Gastroesophageal sphincter (tissue), 4 donors: ENCODE measurements at regions not wholly inside any gene's neighbourhood (a gene's known extent, or its start where the extent isn't known, plus 50 kb on each side); places are given as distances from the start of the nearest gene placed in this dataset.

Source experiments
- ATAC-seq: fragments of 150-250 bp; one replicate; pipeline ENCODE4 v1.9.1; 2016; ENCODE audit warnings: mild to moderate bottlenecking, moderate library complexity
- H3K27ac ChIP-seq, 4 donors: fragments of 200-600 bp; sonication (generic) in 3 of 4; 1 replicate in 3 of 4; 2 replicates in 1 of 4; pipeline ENCODE4 v1.5.1; 2016 to 2019
- H3K27me3 ChIP-seq: fragments of 200-600 bp; sonication (generic); one replicate; pipeline ENCODE4 v1.5.1; 2019
- H3K36me3 ChIP-seq, 2 donors: fragments of 200-600 bp; sonication (generic); one replicate each; pipeline ENCODE4 v1.5.1; 2019; ENCODE audit warnings: control low read depth in 1 of 2
- H3K4me1 ChIP-seq, 3 donors: fragments of 200-600 bp; sonication (generic); 1 replicate in 2 of 3; 2 replicates in 1 of 3; pipeline ENCODE4 v1.5.1; 2016 to 2019; ENCODE audit warnings: control low read depth in 2 of 3
- H3K4me3 ChIP-seq, 2 donors: fragments of 200-600 bp; sonication (generic); one replicate each; pipeline ENCODE4 v1.5.1; 2019; ENCODE audit warnings: mild to moderate bottlenecking in 1 of 2, moderate library complexity in 1 of 2
- H3K9me3 ChIP-seq, 3 donors: fragments of 200-600 bp; sonication (generic); one replicate each; pipeline ENCODE4 v1.5.1; 2017 to 2019; ENCODE audit warnings: control low read depth in 2 of 3
- CTCF ChIP-seq, 4 experiments: fragments of 200-600 bp in 2 of 4; fragments of 450-650 bp in 2 of 4; sonication (generic) in 1 of 4; IDR thresholded peaks; one replicate each; pipeline ENCODE4 v1.5.1; 2017 to 2019; ENCODE audit warnings: antibody characterized with exemption in 4 of 4, mild to moderate bottlenecking in 2 of 4, moderate library complexity in 2 of 4
- EP300 ChIP-seq: sonication (generic); formaldehyde crosslinking; IDR thresholded peaks from one replicate; pipeline ENCODE4 v1.6.1; 2017; ENCODE audit warnings: antibody characterized with exemption, mild to moderate bottlenecking
- POLR2A ChIP-seq, 2 donors: fragments of 450-650 bp; IDR thresholded peaks; one replicate each; pipeline ENCODE4 v1.6.1; 2017; ENCODE audit warnings: antibody characterized with exemption in 2 of 2, mild to moderate bottlenecking in 2 of 2, moderate library complexity in 1 of 2
- POLR2AphosphoS5 ChIP-seq: sonication (generic); formaldehyde crosslinking; IDR thresholded peaks from one replicate; pipeline ENCODE4 v1.6.1; 2017; ENCODE audit warnings: antibody characterized with exemption
- WGBS, 2 donors: methylation state at CpG; one replicate each; pipeline ENCODE4 v1.1.5; 2018; ENCODE audit warnings: low coverage in 1 of 2; 5-methylcytosine and 5-hydroxymethylcytosine counted together

DNA sequence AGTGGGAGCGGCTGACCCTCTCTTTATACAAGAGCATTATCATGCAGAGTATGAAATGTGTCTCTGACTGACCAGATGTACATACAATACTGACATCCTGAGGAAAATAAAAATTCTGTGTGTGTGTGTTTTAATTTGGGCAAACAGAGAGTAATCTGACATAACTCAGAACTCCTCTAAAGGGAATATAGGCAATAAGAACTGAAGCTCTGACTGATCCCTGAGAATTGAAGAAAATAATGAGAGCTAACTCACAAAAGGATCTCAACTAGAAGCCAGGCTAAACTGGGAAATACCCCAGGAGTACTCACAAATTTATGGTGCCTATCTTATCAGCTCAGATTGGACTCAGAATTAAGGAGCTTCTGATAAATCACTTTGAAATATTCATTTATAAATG is 539.9 kb downstream of the OLFM4 start:
- no peaks in the 10 kb centered on the region for H3K36me3 ChIP-seq
- no peaks in the 10 kb centered on the region for H3K4me1 ChIP-seq
- no peak overlapping the region for H3K4me3 ChIP-seq
- 71% methylated on average over 1 of the region's 1 CpG; no CpG with 5 or more reads in 1 of the 2 donors for WGBS, 2 donors
- no peak for ATAC-seq
- TF ChIP-seq POLR2A (IDR thresholded peaks at IDR 0.05) = no peak
- TF ChIP-seq POLR2AphosphoS5 = no peak
- TF ChIP-seq CTCF (IDR thresholded peaks at IDR 0.05) = no peak
- no peak for TF ChIP-seq EP300
- H3K9me3 ChIP-seq = no peaks in the 10 kb centered on the region
- H3K27me3 ChIP-seq = no peaks in the 10 kb centered on the region
- H3K27ac ChIP-seq = no peak overlapping the region

- WGBS, 2 donors = 47 to 56% methylated on average over 2 of the region's 2 CpGs
- no peaks in the 10 kb centered on the region for H3K27me3 ChIP-seq
- no peaks in the 10 kb centered on the region for H3K4me1 ChIP-seq
- ATAC-seq = no peak
- H3K27ac ChIP-seq = no peak overlapping the region
- no peaks in the 10 kb centered on the region for H3K36me3 ChIP-seq
- H3K4me3 ChIP-seq = no peak overlapping the region
- no peaks in the 10 kb centered on the region for H3K9me3 ChIP-seq
- TF ChIP-seq POLR2A (IDR thresholded peaks at IDR 0.05) = no peak
- no peak for TF ChIP-seq CTCF (IDR thresholded peaks at IDR 0.05)
- TF ChIP-seq POLR2AphosphoS5 = no peak
Measured at GRCh38 chr13:53569453-53569852, 540.8 kb downstream of the OLFM4 start.

DNA sequence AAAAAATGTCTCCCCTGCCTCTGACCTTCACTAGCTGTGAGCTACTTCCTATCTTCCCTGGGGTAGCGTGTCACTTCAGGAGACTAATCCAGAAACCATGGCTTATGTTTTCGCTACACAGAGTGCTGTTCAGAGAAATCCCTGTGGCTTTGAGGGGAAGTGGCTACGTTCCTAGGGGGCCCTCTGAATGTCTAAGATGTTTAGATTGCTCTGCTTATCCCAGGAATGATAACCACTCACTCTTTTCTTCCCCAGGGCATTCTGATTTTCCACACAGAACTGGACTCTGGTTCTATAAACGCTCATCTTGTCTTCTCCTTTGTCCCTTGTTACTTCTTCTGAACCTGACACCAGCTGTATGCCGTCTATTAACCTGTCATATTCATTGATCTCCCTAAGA is 572.5 kb downstream of the OLFM4 start:
- no peak for ATAC-seq
- WGBS, 2 donors = 31 to 50% methylated on average over 5 of the region's 5 CpGs
- Histone ChIP-seq H3K4me3 (no peak overlapping the region), H3K36me3 (no peaks in the 10 kb centered on the region), H3K4me1 (no peaks in the 10 kb centered on the region), H3K27me3 (no peaks in the 10 kb centered on the region), H3K9me3 (no peaks in the 10 kb centered on the region), H3K27ac (no peak overlapping the region)
- TF ChIP-seq EP300 = no peak
- no peak for TF ChIP-seq POLR2AphosphoS5
- no peak for TF ChIP-seq POLR2A (IDR thresholded peaks at IDR 0.05)
- no peak for TF ChIP-seq CTCF (IDR thresholded peaks at IDR 0.05)

DNA sequence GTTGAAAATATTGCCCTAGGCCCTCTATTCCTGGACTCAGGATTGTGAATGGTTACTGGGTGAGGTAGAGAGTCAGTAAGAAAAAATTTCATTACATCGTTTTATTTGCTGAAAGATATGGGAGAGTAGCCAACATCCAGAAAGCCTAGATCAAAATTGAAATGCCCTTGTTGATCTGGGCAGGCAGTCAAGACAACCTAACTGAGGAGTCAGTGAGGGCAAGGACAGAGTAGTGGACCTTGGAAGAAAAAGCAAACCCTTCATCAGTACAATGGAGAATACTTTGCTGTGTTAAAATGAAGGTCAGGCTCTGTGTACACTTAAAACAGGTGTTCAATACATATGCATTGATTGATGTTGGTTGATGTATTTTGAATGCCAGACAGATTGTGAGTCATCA is 576.7 kb downstream of the OLFM4 start:
- 73 to 100% methylated on average over 1 of the region's 1 CpG for WGBS, 2 donors
- no peaks in the 10 kb centered on the region for H3K9me3 ChIP-seq
- H3K27me3 ChIP-seq = no peaks in the 10 kb centered on the region
- TF ChIP-seq POLR2A (IDR thresholded peaks at IDR 0.05) = no peak
- TF ChIP-seq POLR2AphosphoS5 = no peak
- no peak for TF ChIP-seq CTCF (IDR thresholded peaks at IDR 0.05)
- no peak for TF ChIP-seq EP300
- no peak overlapping the region for H3K27ac ChIP-seq
- H3K4me3 ChIP-seq = no peak overlapping the region
- H3K4me1 ChIP-seq = no peaks in the 10 kb centered on the region
- no peak for ATAC-seq
- H3K36me3 ChIP-seq = no peaks in the 10 kb centered on the region

GRCh38 chr13:53612200-53612599 is 583.6 kb downstream of the OLFM4 start:
- no peak for TF ChIP-seq CTCF (IDR thresholded peaks at IDR 0.05)
- no peak for TF ChIP-seq POLR2A (IDR thresholded peaks at IDR 0.05)
- TF ChIP-seq POLR2AphosphoS5 = no peak
- no peak for TF ChIP-seq EP300
- 57 to 75% methylated on average over 3 of the region's 3 CpGs for WGBS, 2 donors
- no peak overlapping the region for H3K27ac ChIP-seq
- H3K4me1 ChIP-seq = no peaks in the 10 kb centered on the region
- no peaks in the 10 kb centered on the region for H3K36me3 ChIP-seq
- no peaks in the 10 kb centered on the region for H3K27me3 ChIP-seq
- H3K4me3 ChIP-seq = no peak overlapping the region
- H3K9me3 ChIP-seq = no peaks in the 10 kb centered on the region
- ATAC-seq = no peak
